ENCODE measurements at regions not wholly inside any gene's neighbourhood (a gene's known extent, or its start where the extent isn't known, plus 50 kb on each side); places are given as distances from the start of the nearest gene placed in this dataset.

DNA sequence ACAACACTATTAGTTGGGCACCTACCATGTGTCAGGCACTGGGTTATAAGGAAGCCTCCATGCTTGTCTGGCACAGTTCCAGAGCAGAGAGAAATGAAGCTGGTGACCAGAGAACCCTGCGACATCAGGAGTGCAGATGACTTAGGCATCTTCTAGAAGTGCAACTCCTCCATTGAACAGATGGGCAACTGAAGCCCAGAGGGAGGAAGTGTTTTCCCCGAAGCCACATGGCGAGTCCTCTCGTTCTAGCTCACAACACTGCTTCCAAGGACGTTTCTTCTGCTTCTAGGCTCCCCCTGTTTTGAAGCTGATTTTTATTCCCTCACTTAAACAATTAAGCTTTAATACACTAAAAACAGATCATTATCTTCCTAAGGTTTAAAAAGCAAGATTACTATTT lies 109.8 kb upstream of the SYT13 start:
- TF ChIP-seq TAF1 (IDR thresholded peaks at IDR 0.05; ENCODE audit: low read depth) (no peak), RAD21 (IDR thresholded peaks at IDR 0.05; ENCODE audit: low read depth) (no peak), FOXM1 (IDR thresholded peaks at IDR 0.05; ENCODE audit: borderline replicate concordance, low read depth) (no peak), EP300 (IDR thresholded peaks at IDR 0.05; ENCODE audit: borderline replicate concordance) (no peak), NFIC (IDR thresholded peaks at IDR 0.05) (no peak), TCF12 (IDR thresholded peaks at IDR 0.05; ENCODE audit: low read depth) (no peak)
- TF ChIP-seq, protein P1, sequence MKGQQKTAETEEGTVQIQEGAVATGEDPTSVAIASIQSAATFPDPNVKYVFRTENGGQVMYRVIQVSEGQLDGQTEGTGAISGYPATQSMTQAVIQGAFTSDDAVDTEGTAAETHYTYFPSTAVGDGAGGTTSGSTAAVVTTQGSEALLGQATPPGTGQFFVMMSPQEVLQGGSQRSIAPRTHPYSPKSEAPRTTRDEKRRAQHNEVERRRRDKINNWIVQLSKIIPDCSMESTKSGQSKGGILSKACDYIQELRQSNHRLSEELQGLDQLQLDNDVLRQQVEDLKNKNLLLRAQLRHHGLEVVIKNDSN (IDR thresholded peaks at IDR 0.05) = no peak

GRCh38 chr11:45395421-45395820 lies 109.3 kb upstream of the SYT13 start:
- no peak for TF ChIP-seq TAF1 (IDR thresholded peaks at IDR 0.05; ENCODE audit: low read depth)
- TF ChIP-seq CEBPB (IDR thresholded peaks at IDR 0.05) = no peak
- no peak for TF ChIP-seq CREB1 (IDR thresholded peaks at IDR 0.05; ENCODE audit: low read depth)
- TF ChIP-seq YY1 (IDR thresholded peaks at IDR 0.05; ENCODE audit: low read depth) = no peak
- TF ChIP-seq, protein P1 (IDR thresholded peaks at IDR 0.05) = no peak
- TF ChIP-seq EP300 (IDR thresholded peaks at IDR 0.05; ENCODE audit: borderline replicate concordance) = no peak
- no peak for TF ChIP-seq RAD21 (IDR thresholded peaks at IDR 0.05; ENCODE audit: low read depth)
- TF ChIP-seq FOXM1 (IDR thresholded peaks at IDR 0.05; ENCODE audit: borderline replicate concordance, low read depth) = no peak
- TF ChIP-seq, protein P2, sequence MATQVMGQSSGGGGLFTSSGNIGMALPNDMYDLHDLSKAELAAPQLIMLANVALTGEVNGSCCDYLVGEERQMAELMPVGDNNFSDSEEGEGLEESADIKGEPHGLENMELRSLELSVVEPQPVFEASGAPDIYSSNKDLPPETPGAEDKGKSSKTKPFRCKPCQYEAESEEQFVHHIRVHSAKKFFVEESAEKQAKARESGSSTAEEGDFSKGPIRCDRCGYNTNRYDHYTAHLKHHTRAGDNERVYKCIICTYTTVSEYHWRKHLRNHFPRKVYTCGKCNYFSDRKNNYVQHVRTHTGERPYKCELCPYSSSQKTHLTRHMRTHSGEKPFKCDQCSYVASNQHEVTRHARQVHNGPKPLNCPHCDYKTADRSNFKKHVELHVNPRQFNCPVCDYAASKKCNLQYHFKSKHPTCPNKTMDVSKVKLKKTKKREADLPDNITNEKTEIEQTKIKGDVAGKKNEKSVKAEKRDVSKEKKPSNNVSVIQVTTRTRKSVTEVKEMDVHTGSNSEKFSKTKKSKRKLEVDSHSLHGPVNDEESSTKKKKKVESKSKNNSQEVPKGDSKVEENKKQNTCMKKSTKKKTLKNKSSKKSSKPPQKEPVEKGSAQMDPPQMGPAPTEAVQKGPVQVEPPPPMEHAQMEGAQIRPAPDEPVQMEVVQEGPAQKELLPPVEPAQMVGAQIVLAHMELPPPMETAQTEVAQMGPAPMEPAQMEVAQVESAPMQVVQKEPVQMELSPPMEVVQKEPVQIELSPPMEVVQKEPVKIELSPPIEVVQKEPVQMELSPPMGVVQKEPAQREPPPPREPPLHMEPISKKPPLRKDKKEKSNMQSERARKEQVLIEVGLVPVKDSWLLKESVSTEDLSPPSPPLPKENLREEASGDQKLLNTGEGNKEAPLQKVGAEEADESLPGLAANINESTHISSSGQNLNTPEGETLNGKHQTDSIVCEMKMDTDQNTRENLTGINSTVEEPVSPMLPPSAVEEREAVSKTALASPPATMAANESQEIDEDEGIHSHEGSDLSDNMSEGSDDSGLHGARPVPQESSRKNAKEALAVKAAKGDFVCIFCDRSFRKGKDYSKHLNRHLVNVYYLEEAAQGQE (IDR thresholded peaks at IDR 0.05; ENCODE audit: low read depth) = no peak
- TF ChIP-seq NFIC (IDR thresholded peaks at IDR 0.05) = no peak
- TF ChIP-seq TCF12 (IDR thresholded peaks at IDR 0.05; ENCODE audit: low read depth) = no peak
- TF ChIP-seq TEAD4 (IDR thresholded peaks at IDR 0.05) = no peak
- TF ChIP-seq EGR1 (IDR thresholded peaks at IDR 0.05) = no peak
- no peak for TF ChIP-seq ZBTB7A (IDR thresholded peaks at IDR 0.05; ENCODE audit: low read depth)
- no peak for TF ChIP-seq MAX (IDR thresholded peaks at IDR 0.05)

DNA sequence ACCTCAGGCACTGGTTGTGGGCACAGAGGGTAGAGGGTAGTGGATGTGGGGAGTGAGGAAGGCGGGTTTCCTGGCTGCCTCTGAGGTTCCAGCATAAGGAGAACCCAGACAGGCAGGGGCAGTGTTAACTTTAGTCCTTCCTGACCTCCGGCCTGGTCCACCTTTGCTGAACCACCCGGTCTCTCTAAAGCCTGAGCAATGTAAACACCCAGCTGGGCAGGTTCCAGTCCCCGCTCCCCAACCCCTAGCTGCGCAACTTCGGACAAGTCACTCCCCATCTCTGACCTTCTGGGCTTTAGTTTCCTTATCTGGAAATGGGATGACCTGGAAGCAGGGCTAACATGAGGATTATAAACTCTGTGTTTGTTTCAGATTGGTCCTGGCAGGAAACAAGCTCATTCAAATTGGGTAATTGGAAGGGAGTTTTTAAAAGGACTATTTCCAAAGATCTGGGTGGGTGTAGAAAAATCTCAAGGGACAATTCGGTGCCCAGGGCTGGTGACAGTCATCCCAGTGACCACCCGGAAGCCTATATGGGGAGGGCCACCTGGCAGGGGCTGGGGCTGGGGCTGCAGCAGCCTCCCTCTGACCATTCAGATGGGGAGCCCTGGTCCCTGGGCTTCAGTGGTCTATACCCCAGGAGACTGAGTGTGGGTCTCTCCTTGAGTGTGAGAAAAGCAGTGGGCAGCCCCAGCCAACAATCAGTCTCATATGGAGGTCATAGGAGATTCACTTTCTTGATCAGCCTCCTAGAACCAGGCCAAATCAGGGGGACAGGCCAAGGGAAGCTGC lies 108.3 kb upstream of the SYT13 start:
- TF ChIP-seq TCF12 (IDR thresholded peaks at IDR 0.05; ENCODE audit: low read depth) (no peak), YY1 (IDR thresholded peaks at IDR 0.05; ENCODE audit: low read depth) (no peak), FOXM1 (IDR thresholded peaks at IDR 0.05; ENCODE audit: borderline replicate concordance, low read depth) (no peak), CREB1 (IDR thresholded peaks at IDR 0.05; ENCODE audit: low read depth) (no peak), MAX (IDR thresholded peaks at IDR 0.05) (no peak), EP300 (IDR thresholded peaks at IDR 0.05; ENCODE audit: borderline replicate concordance) (no peak), ZBTB7A (IDR thresholded peaks at IDR 0.05; ENCODE audit: low read depth) (no peak), EGR1 (IDR thresholded peaks at IDR 0.05) (no peak), CEBPB (IDR thresholded peaks at IDR 0.05) (no peak), NFIC (IDR thresholded peaks at IDR 0.05) (no peak), TEAD4 (IDR thresholded peaks at IDR 0.05) (no peak)
- TF ChIP-seq, protein P1 (IDR thresholded peaks at IDR 0.05) = no peak
- TF ChIP-seq, protein P2 (IDR thresholded peaks at IDR 0.05; ENCODE audit: low read depth) = no peak

GRCh38 chr11:45393826-45394225 lies 107.7 kb upstream of the SYT13 start:
- TF ChIP-seq YY1 (IDR thresholded peaks at IDR 0.05; ENCODE audit: low read depth) (no peak), MAX (IDR thresholded peaks at IDR 0.05) (no peak), CEBPB (IDR thresholded peaks at IDR 0.05) (no peak)

GRCh38 chr11:45393334-45393733 lies 107.2 kb upstream of the SYT13 start:
- TF ChIP-seq TCF12 (IDR thresholded peaks at IDR 0.05; ENCODE audit: low read depth) (no peak), TAF1 (IDR thresholded peaks at IDR 0.05; ENCODE audit: low read depth) (no peak), RAD21 (IDR thresholded peaks at IDR 0.05; ENCODE audit: low read depth) (no peak), MAX (IDR thresholded peaks at IDR 0.05) (no peak), FOXM1 (IDR thresholded peaks at IDR 0.05; ENCODE audit: borderline replicate concordance, low read depth) (no peak), CEBPB (IDR thresholded peaks at IDR 0.05) (no peak), YY1 (IDR thresholded peaks at IDR 0.05; ENCODE audit: low read depth) (no peak), EP300 (IDR thresholded peaks at IDR 0.05; ENCODE audit: borderline replicate concordance) (no peak), NFIC (IDR thresholded peaks at IDR 0.05) (no peak), EGR1 (IDR thresholded peaks at IDR 0.05) (no peak), TEAD4 (IDR thresholded peaks at IDR 0.05) (no peak), CREB1 (IDR thresholded peaks at IDR 0.05; ENCODE audit: low read depth) (no peak), ZBTB7A (IDR thresholded peaks at IDR 0.05; ENCODE audit: low read depth) (no peak)
- TF ChIP-seq, protein P1 (IDR thresholded peaks at IDR 0.05) = no peak
- TF ChIP-seq, protein P2 (IDR thresholded peaks at IDR 0.05; ENCODE audit: low read depth) = no peak

Data from Ishikawa (cell line).